Keratinocyte (primary cell): ENCODE measurements at regions not wholly inside any gene's neighbourhood (a gene's known extent, or its start where the extent isn't known, plus 50 kb on each side); places are given as distances from the start of the nearest gene placed in this dataset.

Experiments
- CTCF ChIP-seq, 3 experiments: IDR thresholded peaks in 1 of 3; conservative IDR thresholded peaks in 1 of 3; optimal IDR thresholded peaks in 1 of 3; 2 replicates in 2 of 3; 3 replicates in 1 of 3; pipeline versions ENCODE3 to v1.5.1; 2011; ENCODE audit warnings: low read length in 3 of 3, mild to moderate bottlenecking in 3 of 3, moderate library complexity in 2 of 3, control low read depth in 1 of 3, inconsistent platforms in 1 of 3; ENCODE audit not compliant: insufficient read depth in 2 of 3; ENCODE audit errors: extremely low read depth in 1 of 3
- EZH2 ChIP-seq: IDR thresholded peaks from one replicate; pipeline ENCODE4 v1.6.1; 2012; ENCODE audit warnings: inconsistent platforms, mild to moderate bottlenecking, low read length, moderate library complexity

GRCh38 chr5:68727931-68728330, 365.9 kb upstream of the SLC30A5 start:
- TF ChIP-seq CTCF (optimal IDR thresholded peaks at IDR 0.05 in 1 of 3, IDR thresholded peaks at IDR 0.05 in 1 of 3, conservative IDR thresholded peaks at IDR 0.05 in 1 of 3; ENCODE audit: extremely low read depth in 1 of 3, insufficient read depth in 2 of 3, low read length in 3 of 3) (no peak), EZH2 (no peak)
